Superior temporal gyrus (tissue), 1 donor: ENCODE measurements at regions not wholly inside any gene's neighbourhood (a gene's known extent, or its start where the extent isn't known, plus 50 kb on each side); places are given as distances from the start of the nearest gene placed in this dataset.

ENCODE experiments used
- DNase-seq: peaks from one replicate; pipeline ENCODE4 v3.0.0-alpha.2; 2016; ENCODE audit errors: extremely low spot score

- DNase-seq = no peak
Measured at GRCh38 chr18:68354176-68354575, 360.7 kb downstream of the TMX3 start.

- no peak for DNase-seq
Measured at GRCh38 chr18:68342039-68342659, 372.8 kb downstream of the TMX3 start.

- no peak for DNase-seq
Measured at GRCh38 chr18:68340606-68341005, 374.3 kb downstream of the TMX3 start.

GRCh38 chr18:68330658-68331057, 384.2 kb downstream of the TMX3 start:
- no peak for DNase-seq

GRCh38 chr18:68323921-68324320, 391.0 kb downstream of the TMX3 start:
- no peak for DNase-seq

DNA sequence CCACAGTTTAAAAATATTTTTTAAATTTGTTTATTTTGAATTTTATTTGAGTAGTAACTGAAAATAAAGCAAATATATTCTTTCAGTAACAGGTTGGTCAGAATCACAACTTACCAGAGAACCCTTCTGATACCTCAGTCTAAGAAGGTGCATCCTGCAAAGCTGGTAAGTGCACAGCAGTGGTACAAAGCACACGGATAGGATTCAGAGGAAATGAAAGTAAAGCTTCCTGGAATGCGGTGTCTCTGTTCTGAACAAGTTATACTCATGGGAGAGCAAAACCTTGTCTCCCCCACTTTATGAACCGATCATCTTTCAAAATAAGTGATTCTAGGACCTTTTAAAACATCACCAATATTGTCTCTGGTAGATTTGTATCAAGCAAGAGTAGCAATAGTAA, 398.3 kb downstream of the TMX3 start:
- DNase-seq = no peak

GRCh38 chr18:68314403-68314802, 400.5 kb downstream of the TMX3 start:
- DNase-seq = no peak

GRCh38 chr18:68301441-68301840, 413.5 kb downstream of the TMX3 start:
- DNase-seq = no peak

GRCh38 chr18:68299906-68300305, 415.0 kb downstream of the TMX3 start:
- no peak for DNase-seq

- DNase-seq = no peak
Measured at GRCh38 chr18:68298330-68298729, 416.6 kb downstream of the TMX3 start.

DNA sequence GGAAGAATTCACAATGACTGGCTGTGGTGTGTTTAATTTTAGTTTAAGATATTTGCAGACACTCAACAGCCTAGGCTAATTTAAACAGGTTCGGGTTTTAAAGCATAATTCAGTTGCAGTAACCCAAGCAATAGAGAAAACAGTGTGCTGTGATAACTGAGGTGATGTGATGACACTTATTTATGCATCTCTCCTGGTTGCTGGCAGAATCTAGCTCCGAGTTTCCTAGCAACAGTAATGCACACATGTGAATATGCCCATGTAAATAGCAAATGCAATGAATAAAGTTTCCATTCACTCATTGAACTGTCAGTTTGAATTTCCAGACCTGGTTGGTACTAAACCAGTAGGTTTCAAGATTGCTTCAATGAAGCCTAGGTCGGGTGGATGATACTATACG, 426.5 kb downstream of the TMX3 start:
- peak; percentile 17 for DNase-seq

GRCh38 chr18:68284236-68284780, 430.6 kb downstream of the TMX3 start:
- DNase-seq = no peak

- DNase-seq = no peak
Measured at GRCh38 chr18:68283834-68284233, 431.1 kb downstream of the TMX3 start.

- DNase-seq = no peak
Measured at GRCh38 chr18:68282232-68282631, 432.7 kb downstream of the TMX3 start.

GRCh38 chr18:68275616-68276015, 439.3 kb downstream of the TMX3 start:
- no peak for DNase-seq

DNA sequence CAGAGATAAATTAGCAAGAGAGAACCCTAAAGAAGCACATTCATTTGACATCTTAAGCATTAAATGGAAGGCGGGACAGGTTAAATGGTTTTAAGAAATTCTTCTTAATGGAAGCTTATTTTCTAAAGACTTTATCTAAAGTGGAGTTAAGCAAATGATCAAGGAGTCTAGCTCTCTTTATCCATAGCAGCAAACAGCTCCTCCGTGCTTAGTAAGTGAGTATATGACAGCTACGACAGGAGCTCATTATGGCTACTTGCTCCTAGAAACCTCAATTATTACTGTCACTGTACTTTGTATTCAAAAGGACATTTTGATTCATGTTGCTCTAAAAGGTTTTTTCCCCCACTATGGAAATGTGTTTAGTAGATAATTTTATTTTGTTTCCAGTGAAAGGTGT, 444.9 kb downstream of the TMX3 start:
- no peak for DNase-seq

- DNase-seq = no peak
Measured at GRCh38 chr18:68267583-68267982, 447.3 kb downstream of the TMX3 start.

DNA sequence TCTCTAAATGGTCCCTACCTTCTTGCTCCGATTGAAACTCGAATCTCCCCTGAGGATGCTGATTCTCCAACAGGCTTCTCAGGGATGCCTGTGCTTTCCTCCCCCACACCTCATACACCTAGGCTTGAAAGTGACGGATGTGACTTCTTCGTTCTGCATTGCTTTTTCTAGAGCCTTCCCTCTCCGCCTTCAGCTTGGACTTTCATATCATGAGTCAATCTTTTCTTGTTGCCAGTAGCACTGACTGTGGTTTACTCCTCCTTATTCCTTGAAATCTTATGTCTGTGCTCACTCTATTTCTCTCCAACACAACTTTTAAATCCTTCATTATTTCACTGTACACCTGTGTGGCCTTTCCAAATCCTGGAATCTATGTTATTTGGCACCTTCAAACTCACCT, 451.4 kb downstream of the TMX3 start:
- no peak for DNase-seq

GRCh38 chr18:68262690-68263294, 452.1 kb downstream of the TMX3 start:
- DNase-seq = no peak

GRCh38 chr18:68256418-68257067, 458.4 kb downstream of the TMX3 start:
- DNase-seq = no peak

- DNase-seq = no peak
Measured at GRCh38 chr18:68244786-68245185, 470.1 kb downstream of the TMX3 start.

GRCh38 chr18:68241881-68242280, 473.0 kb downstream of the TMX3 start:
- no peak for DNase-seq

DNA sequence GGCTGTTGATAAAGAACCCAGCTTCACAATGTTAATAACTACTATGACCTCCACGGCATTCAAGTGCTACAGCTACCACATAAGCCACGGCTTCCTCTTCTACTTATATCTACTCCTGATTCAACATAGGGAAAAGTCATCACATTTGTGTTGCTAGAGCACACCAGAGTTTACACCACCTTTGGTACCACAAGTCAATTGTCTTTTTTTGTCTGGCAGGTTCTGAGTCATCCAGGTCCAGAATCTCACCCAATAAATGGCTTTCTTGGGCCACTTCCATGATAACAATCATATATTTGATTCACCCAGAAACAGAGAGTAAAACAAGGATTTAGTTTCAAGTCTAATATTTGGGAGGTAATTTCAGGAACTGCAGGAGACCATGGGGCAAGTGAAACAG, 480.2 kb downstream of the TMX3 start:
- no peak for DNase-seq
